HCT116 (cell line): ENCODE measurements at regions not wholly inside any gene's neighbourhood (a gene's known extent, or its start where the extent isn't known, plus 50 kb on each side); places are given as distances from the start of the nearest gene placed in this dataset.

Source experiments
- ATAC-seq: fragments of 200-7000 bp; cut with Tn5 transposase; 2 replicates; pipeline ENCODE4 v1.9.1; 2020; ENCODE audit warnings: mild to moderate bottlenecking, moderate library complexity
- BruUV-seq: library from RNA; stranded (reverse); fragments of 400-500 nt; replicated peaks from 2 replicates; lab custom pipeline; 2021; lab: Mats Ljungman, UMichigan
- CTCF ChIA-PET: fragments of 300-600 bp; sonication (Branson Sonifier 250); formaldehyde crosslinking; loops from one replicate; lab custom pipeline; 2021; ENCODE audit warnings: antibody characterized with exemption; lab: Charles Lee
- POLR2A ChIA-PET: fragments of 300-600, 350-600 bp; sonication (Branson Sonifier 250); formaldehyde crosslinking; loops from one replicate; lab custom pipeline; 2021; ENCODE audit warnings: antibody characterized with exemption; lab: Charles Lee
- RAD21 ChIA-PET, 2 experiments: fragments of 300-600 bp; sonication (Branson Sonifier 250); formaldehyde crosslinking; loops; one replicate each; lab custom pipeline; 2023; ENCODE audit warnings: low total read pairs in 2 of 2; ENCODE audit not compliant: uncharacterized antibody in 2 of 2, unreplicated experiment in 2 of 2, low non-redundant PET in 1 of 2; lab: Charles Lee
- DNase-seq: peaks from one replicate; pipeline ENCODE4 v3.0.0-alpha.2; 2010; ENCODE audit warnings: low read depth, low spot score
- H2AFZ ChIP-seq: fragments of 200-600 bp; shearing (Covaris generic), sonication (generic); 2 replicates; pipeline ENCODE4 v1.6.1; 2017; ENCODE audit warnings: low read depth, mixed run types, mixed read lengths, antibody characterized with exemption, low read length; ENCODE audit not compliant: poor library complexity, severe bottlenecking
- H3K27ac ChIP-seq: 2 replicates; pipeline ENCODE4 v1.5.1; 2012; ENCODE audit warnings: low read depth, low read length
- H3K27me3 ChIP-seq: fragments of 200-600 bp; sonication (generic); 2 replicates; pipeline ENCODE4 v1.6.1; 2016; ENCODE audit warnings: mixed run types, low read length, mixed read lengths; ENCODE audit not compliant: insufficient read depth
- H3K36me3 ChIP-seq, 2 experiments: fragments of 200-500 bp in 1 of 2; fragments of 200-600 bp in 1 of 2; sonication (Bioruptor generic) in 1 of 2; sonication (generic) in 1 of 2; 2 replicates each; pipeline versions ENCODE4 v1.5.1 to v1.6.1; 2014 to 2016; ENCODE audit warnings: low read length in 2 of 2, inconsistent platforms in 1 of 2, mixed read lengths in 1 of 2, mixed run types in 1 of 2; ENCODE audit not compliant: insufficient read depth in 2 of 2, control insufficient read depth in 1 of 2
- H3K4me1 ChIP-seq, 2 experiments: fragments of 200-600 bp in 1 of 2; sonication (generic) in 1 of 2; 2 replicates each; pipeline versions ENCODE4 v1.5.1 to v1.6.1; 2012 to 2017; ENCODE audit warnings: low read length in 2 of 2, inconsistent platforms in 1 of 2, mild to moderate bottlenecking in 1 of 2, mixed read lengths in 1 of 2, mixed run types in 1 of 2, moderate library complexity in 1 of 2; ENCODE audit not compliant: insufficient read depth in 2 of 2, control insufficient read depth in 1 of 2
- H3K4me2 ChIP-seq: fragments of 200-600 bp; sonication (generic); 2 replicates; pipeline ENCODE4 v1.6.1; 2017; ENCODE audit warnings: mixed run types, low read length, mixed read lengths
- H3K4me3 ChIP-seq, 2 experiments: fragments of 200-600 bp in 1 of 2; sonication (generic) in 1 of 2; replicated peaks in 1 of 2; 2 replicates each; pipeline ENCODE4 v1.5.1; 2011 to 2016; ENCODE audit warnings: low read length in 2 of 2, control low read depth in 1 of 2, low read depth in 1 of 2, mild to moderate bottlenecking in 1 of 2, mixed read lengths in 1 of 2, mixed run types in 1 of 2
- H3K79me2 ChIP-seq: fragments of 200-600 bp; sonication (generic); 2 replicates; pipeline ENCODE4 v1.6.1; 2017; ENCODE audit warnings: mild to moderate bottlenecking, mixed run types, low read length, moderate library complexity, mixed read lengths; ENCODE audit not compliant: insufficient read depth
- H3K9ac ChIP-seq: fragments of 200-600 bp; sonication (generic); 2 replicates; pipeline ENCODE4 v1.6.1; 2016; ENCODE audit warnings: low read length, mixed read lengths
- H3K9me2 ChIP-seq: fragments of 200-600 bp; sonication (generic), shearing (Covaris generic); 2 replicates; pipeline ENCODE4 v1.6.1; 2017; ENCODE audit warnings: mixed run types, mild to moderate bottlenecking, moderate library complexity; ENCODE audit not compliant: insufficient read depth
- H3K9me3 ChIP-seq, 2 experiments: fragments of 200-500 bp in 1 of 2; fragments of 200-600 bp in 1 of 2; sonication (Bioruptor generic) in 1 of 2; sonication (generic) in 1 of 2; 2 replicates each; pipeline ENCODE4 v1.6.1; 2014 to 2017; ENCODE audit warnings: low read length in 2 of 2, mixed read lengths in 2 of 2, inconsistent platforms in 1 of 2, low read depth in 1 of 2, mild to moderate bottlenecking in 1 of 2, mixed run types in 1 of 2, moderate library complexity in 1 of 2; ENCODE audit not compliant: control insufficient read depth in 1 of 2, insufficient read depth in 1 of 2
- H4K20me1 ChIP-seq: fragments of 200-600 bp; sonication (generic), shearing (Covaris generic); 2 replicates; pipeline ENCODE4 v1.6.1; 2017; ENCODE audit warnings: mixed run types, mild to moderate bottlenecking, moderate library complexity; ENCODE audit not compliant: insufficient read depth
- CBX3 ChIP-seq: IDR thresholded peaks from 2 replicates; pipeline ENCODE4 v1.6.1; 2012; ENCODE audit warnings: low read depth
- ELF1 ChIP-seq: IDR thresholded peaks from 2 replicates; pipeline ENCODE4 v1.6.1; 2012; ENCODE audit warnings: low read depth, borderline replicate concordance
- EZH2 ChIP-seq: fragments of 200-600 bp; sonication (generic); IDR thresholded peaks from 2 replicates; pipeline ENCODE4 v1.6.1; 2017; ENCODE audit warnings: antibody characterized with exemption, mixed run types
- FOSL1 ChIP-seq: IDR thresholded peaks from 2 replicates; pipeline ENCODE4 v1.6.1; 2012; ENCODE audit warnings: low read depth
- JUND ChIP-seq: IDR thresholded peaks from 2 replicates; pipeline ENCODE4 v1.6.1; 2012
- POLR2A ChIP-seq: IDR thresholded peaks from 2 replicates; pipeline ENCODE4 v1.7.0; 2011; ENCODE audit warnings: borderline replicate concordance; ENCODE audit not compliant: insufficient read depth, insufficient read length; ENCODE audit errors: extremely low read depth
- POLR2AphosphoS5 ChIP-seq: IDR thresholded peaks from 2 replicates; pipeline ENCODE4 v1.6.1; 2011; ENCODE audit warnings: mild to moderate bottlenecking, low read depth, low read length, moderate library complexity
- RAD21 ChIP-seq: IDR thresholded peaks from 2 replicates; pipeline ENCODE4 v1.6.1; 2012; ENCODE audit warnings: low read depth, mild to moderate bottlenecking
- REST ChIP-seq: IDR thresholded peaks from 2 replicates; pipeline ENCODE4 v1.6.1; 2012; ENCODE audit warnings: low read depth
- SIN3A ChIP-seq: IDR thresholded peaks from 2 replicates; pipeline ENCODE4 v1.6.1; 2012; ENCODE audit warnings: low read depth
- SP1 ChIP-seq: IDR thresholded peaks from 2 replicates; pipeline ENCODE4 v1.6.1; 2012; ENCODE audit warnings: low read depth
- TCF7L2 ChIP-seq: IDR thresholded peaks from 2 replicates; pipeline ENCODE4 v1.7.0; 2011; ENCODE audit warnings: borderline replicate concordance, inconsistent platforms; ENCODE audit not compliant: insufficient read depth, insufficient read length; ENCODE audit errors: extremely low read depth
- YY1 ChIP-seq: IDR thresholded peaks from 2 replicates; pipeline ENCODE4 v1.6.1; 2011; ENCODE audit warnings: low read length, low read depth, moderate library complexity, mild to moderate bottlenecking; ENCODE audit not compliant: insufficient replicate concordance; ENCODE audit errors: extremely low read depth
- ZFX ChIP-seq: fragments of 450-650 bp; IDR thresholded peaks from 2 replicates; pipeline ENCODE4 v1.6.1; 2017
- intact Hi-C: fragments of 100-400 bp; cut with micrococcal nuclease; formaldehyde crosslinking; loops from 2 replicates; pipeline ENCODE4 v1.10.0; 2022
- TF ChIP-seq, protein P1 (sequence below): IDR thresholded peaks from 2 replicates; pipeline ENCODE4 v1.6.1; 2012

GRCh38 chrX:906586-906985, 276.0 kb downstream of the SHOX start:
- no peaks in the 10 kb centered on the region for H3K79me2 ChIP-seq
- H3K36me3 ChIP-seq = no peaks in the 10 kb centered on the region
- no peak overlapping the region for H3K4me2 ChIP-seq
- POLR2A ChIA-PET = no interaction called here
- no peak overlapping the region for H3K27ac ChIP-seq
- H4K20me1 ChIP-seq = no peaks in the 10 kb centered on the region
- TF ChIP-seq POLR2A = no peak
- TF ChIP-seq, protein P1, sequence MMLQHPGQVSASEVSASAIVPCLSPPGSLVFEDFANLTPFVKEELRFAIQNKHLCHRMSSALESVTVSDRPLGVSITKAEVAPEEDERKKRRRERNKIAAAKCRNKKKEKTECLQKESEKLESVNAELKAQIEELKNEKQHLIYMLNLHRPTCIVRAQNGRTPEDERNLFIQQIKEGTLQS = no peak
- no peak for TF ChIP-seq RAD21
- TF ChIP-seq EZH2 = no peak
- no peak for TF ChIP-seq POLR2AphosphoS5
- RAD21 ChIA-PET = no interaction called here
- CTCF ChIA-PET = no interaction called here
- intact Hi-C loops = no loop called here
- H3K4me3 ChIP-seq = no peak overlapping the region
- no TSS peak for BruUV-seq
- H3K9ac ChIP-seq = no peak overlapping the region
- no peaks in the 10 kb centered on the region for H3K9me2 ChIP-seq
- H3K4me1 ChIP-seq = no peaks in the 10 kb centered on the region
- no peak overlapping the region for H2AFZ ChIP-seq
- DNase-seq (no peak), ATAC-seq (no peak)
- H3K27me3 ChIP-seq = no peaks in the 10 kb centered on the region
- H3K9me3 ChIP-seq = no peaks in the 10 kb centered on the region

- DNase-seq = no peak
- intact Hi-C loops = no loop called here
- no peaks in the 10 kb centered on the region for H3K9me2 ChIP-seq
- no peak overlapping the region for H3K9ac ChIP-seq
- ChIA-PET CTCF (no interaction called here), POLR2A (no interaction called here), RAD21 (no interaction called here)
- H3K4me3 ChIP-seq = no peak overlapping the region
- BruUV-seq = no TSS peak
- no peak overlapping the region for H2AFZ ChIP-seq
- no peaks in the 10 kb centered on the region for H3K36me3 ChIP-seq
- no peaks in the 10 kb centered on the region for H3K9me3 ChIP-seq
- H3K27ac ChIP-seq = no peak overlapping the region
- ATAC-seq = no peak
- H3K4me1 ChIP-seq = no peaks in the 10 kb centered on the region
- no peaks in the 10 kb centered on the region for H4K20me1 ChIP-seq
- H3K4me2 ChIP-seq = no peak overlapping the region
- H3K79me2 ChIP-seq = no peaks in the 10 kb centered on the region
- no peaks in the 10 kb centered on the region for H3K27me3 ChIP-seq
- TF ChIP-seq, protein P1 = no peak
- no peak for TF ChIP-seq SP1
- TF ChIP-seq SIN3A = no peak
- TF ChIP-seq TCF7L2 = no peak
- no peak for TF ChIP-seq POLR2A
- TF ChIP-seq FOSL1 = no peak
- no peak for TF ChIP-seq CBX3
- no peak for TF ChIP-seq ZFX
- TF ChIP-seq ELF1 = no peak
- no peak for TF ChIP-seq RAD21
- TF ChIP-seq EZH2 = no peak
- no peak for TF ChIP-seq POLR2AphosphoS5
- no peak for TF ChIP-seq YY1
- no peak for TF ChIP-seq JUND
- TF ChIP-seq REST = no peak
Observed at GRCh38 chrX:905848-906566, 275.4 kb downstream of the SHOX start.
